ENCODE measurements at regions not wholly inside any gene's neighbourhood (a gene's known extent, or its start where the extent isn't known, plus 50 kb on each side); places are given as distances from the start of the nearest gene placed in this dataset.

GRCh38 chr12:103100257-103100831 lies 142.9 kb downstream of the ASCL1 start:
- no peak for ATAC-seq

- ATAC-seq: no peak
Measured at GRCh38 chr12:103102225-103102744, 144.8 kb downstream of the ASCL1 start.

- no peak for ATAC-seq
Measured at GRCh38 chr12:103105971-103106597, 148.6 kb downstream of the ASCL1 start.

DNA sequence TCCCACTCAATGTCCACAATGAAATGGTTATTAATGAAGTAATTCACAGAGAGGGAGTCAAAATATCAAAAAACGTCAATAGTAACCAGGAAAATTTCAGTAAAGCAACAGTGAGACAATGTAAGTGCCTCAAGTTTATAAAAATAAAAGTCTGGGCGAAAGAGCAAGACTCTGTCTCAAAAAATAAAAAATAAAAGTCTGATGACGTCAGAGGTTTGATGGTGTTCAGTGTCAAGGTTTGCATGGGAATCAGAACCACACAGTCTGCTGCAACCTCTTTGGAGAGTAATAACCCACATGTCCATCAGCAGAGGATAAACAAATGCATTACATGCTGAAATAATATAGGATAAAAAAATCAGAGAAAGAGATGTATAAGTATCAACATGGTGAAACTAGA lies 152.4 kb downstream of the ASCL1 start:
- ATAC-seq: no peak

GRCh38 chr12:103114296-103115055 lies 157.0 kb downstream of the ASCL1 start:
- ATAC-seq: no peak

DNA sequence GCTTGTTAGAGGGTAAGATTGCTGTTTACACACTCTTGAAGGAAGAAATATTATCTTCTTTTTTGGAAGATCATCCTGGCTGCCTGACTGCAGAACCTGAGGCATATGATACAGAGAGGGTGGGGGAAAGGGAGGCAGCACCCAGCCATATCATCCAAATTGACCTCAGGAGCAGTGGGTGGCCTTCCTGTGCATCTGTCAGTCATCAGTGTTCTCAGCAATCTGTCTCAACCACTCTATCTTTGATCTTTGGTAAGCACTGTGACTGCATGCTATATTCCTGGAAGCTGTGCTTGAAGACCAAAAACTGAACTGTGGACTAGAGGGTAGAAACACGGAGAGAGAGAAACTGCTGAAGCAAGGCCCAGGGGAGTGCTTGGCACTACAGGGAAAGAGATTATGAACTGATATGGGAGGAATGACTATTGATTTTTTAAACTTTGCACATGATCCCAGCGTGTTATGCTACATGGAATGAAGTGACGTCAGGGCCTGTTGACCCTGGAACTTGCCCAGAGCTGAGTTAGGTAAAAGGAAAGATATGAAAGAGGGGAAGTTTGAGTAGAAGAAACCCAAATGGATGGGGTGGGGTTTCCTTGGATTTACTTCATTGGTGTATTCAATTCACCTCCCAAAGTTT lies 171.5 kb downstream of the ASCL1 start:
- ATAC-seq: no peak

GRCh38 chr12:103130564-103130963 lies 173.1 kb downstream of the ASCL1 start:
- ATAC-seq: no peak

- ATAC-seq: no peak
Measured at GRCh38 chr12:103138538-103138937, 181.1 kb downstream of the ASCL1 start.

DNA sequence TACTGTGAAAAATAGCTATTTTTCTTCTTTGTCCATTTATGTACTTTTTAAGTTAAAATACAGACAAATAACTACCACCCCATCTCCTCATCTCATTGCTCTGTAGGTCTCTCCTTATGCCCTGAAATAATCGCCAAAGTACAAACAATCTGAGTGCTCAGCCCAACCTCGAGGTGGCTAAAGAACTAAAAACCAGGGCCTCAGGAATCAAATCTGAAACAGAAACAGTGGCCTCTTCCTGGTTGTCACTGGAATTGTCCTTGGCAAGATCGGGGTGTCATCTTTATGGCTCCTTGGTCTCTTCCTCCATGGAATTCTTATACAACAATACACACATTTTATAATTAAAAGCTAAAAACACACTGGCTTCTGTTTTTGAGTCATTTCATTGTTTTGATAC lies 182.4 kb downstream of the ASCL1 start:
- no peak for ATAC-seq

DNA sequence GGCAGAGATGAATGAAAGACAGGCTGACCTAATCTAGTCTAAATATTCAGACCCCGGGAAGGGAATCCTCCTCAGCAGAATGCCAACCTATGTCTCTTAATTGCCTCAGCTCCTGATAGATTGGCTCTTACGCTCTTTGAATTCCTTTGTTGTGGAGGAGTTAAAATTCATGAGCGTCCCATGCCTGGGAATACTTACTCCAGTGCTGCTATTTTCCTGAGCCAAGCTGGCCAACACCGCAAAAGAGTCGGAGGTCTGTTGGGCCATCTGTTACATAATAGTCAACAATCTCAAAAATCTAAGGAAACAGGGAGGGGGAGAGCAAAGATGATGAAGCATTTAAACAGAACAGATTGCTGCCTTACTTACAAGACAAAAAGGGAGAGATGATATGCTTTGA lies 182.8 kb downstream of the ASCL1 start:
- no peak for ATAC-seq

DNA sequence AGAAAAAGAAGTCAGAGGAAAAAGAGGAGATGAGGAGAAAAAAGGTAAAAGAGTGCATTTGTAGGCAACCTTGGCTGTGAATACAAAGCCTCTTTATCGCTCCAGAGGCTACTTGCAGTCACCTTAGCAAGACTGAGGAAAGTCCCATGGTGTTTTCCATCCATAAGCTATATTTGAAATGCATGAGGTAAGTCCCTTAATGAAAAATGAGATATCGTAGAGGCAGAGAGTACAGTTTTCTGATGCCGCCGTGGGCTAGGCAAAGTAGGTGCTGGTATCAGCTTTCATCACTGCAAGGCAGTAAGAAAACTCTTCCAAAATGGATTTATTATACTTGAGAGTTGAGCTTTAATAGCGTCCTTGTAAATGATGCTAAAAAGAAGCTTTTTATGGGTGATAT lies 186.8 kb downstream of the ASCL1 start:
- no peak for ATAC-seq

DNA sequence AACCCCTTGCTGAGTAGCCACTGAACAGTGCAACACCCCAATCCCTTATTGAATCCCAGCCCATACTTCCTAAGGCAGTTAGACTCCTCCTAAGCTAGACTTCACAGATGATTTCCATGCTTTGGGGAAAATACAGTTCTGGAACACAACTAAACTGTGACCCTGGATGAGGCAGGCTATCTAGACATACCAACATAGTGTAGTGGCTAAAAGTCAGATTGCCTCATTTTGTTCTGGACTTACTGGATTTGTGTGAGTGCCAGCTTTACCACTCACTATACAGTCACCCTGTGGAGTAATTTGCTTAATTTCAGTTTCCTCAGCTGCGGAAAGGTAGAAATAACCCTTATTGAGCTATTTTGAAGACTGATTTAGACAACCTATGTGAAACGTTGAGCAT lies 203.1 kb downstream of the ASCL1 start:
- no peak for ATAC-seq

- ATAC-seq: no peak
Measured at GRCh38 chr12:103161582-103162362, 204.3 kb downstream of the ASCL1 start.

DNA sequence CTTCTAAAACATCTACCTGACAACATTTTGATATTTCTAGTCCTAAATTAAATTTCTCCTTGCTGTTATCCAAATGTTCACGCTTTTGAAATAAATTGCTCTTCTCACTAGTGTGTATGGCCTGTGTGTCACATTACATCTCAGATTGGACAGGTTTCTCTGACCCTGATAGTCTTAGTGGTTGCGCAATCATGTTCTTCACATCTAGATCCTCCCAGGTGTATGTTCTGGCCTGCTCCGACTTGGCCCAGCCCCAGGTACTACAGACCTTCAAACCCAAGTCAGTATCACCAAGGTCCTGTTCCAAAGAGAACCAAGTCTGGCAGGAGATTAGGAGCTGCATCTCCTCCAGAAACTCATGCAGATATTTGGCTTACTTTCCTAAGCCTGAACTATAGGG lies 209.5 kb downstream of the ASCL1 start:
- no peak for ATAC-seq

GRCh38 chr12:103172447-103173112 lies 215.1 kb downstream of the ASCL1 start:
- no peak for ATAC-seq

DNA sequence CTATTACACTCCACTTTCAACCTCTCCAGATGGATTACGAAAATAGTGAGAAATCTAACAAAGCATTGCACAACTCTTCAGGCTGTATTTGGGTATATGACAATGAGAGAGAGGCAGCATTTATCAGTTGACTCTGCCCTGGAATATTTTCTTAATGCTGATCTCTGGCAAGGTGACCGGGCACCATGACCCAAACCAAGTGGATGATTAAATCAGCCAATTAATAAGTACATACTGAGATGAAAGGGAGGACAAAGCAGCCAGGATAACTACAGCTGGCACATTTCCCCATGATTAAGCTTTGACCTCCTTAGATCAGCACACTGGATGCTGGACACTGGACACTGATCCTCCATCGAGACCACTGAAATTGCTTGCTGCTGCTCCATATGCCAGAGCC lies 218.2 kb downstream of the ASCL1 start:
- no peak for ATAC-seq

GRCh38 chr12:103177639-103178255 lies 220.3 kb downstream of the ASCL1 start:
- no peak for ATAC-seq

GRCh38 chr12:103178366-103179080 lies 221.0 kb downstream of the ASCL1 start:
- no peak for ATAC-seq

DNA sequence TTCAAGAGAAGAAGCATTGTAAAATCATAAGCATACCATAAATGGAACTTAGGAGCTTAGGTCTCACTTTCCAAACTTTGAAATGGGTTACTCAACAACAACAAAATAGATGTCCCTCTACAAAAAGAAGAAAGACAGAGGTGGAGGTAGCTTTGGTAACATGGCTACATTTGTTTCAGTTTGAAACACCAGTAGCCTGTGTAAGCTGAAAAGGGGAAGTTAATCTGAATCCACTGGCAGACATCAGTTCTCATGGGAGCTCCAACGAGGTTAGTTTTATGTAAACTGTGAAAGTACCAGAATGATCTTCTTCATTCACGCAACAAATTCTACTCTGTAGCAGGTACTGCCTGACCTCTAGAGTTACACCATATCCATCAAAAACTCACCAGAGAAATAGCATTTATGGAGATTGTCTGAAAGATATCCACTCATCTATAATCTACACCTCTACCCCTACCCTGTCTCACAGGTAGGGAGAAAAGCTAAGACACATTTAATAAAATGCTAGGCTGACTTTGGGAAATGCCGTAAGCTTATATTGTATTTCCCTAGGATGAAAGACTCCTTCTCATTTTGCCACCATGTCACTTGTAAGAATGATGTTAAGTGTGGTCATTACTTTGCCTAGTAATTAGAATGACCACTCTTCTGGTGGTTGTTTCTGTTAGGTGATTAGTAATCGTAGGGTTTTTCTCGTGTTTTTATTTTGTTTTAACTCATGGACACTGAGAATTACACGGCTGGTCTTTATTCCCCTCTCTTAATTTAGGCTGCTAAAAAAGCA lies 224.1 kb downstream of the ASCL1 start:
- no peak for ATAC-seq

DNA sequence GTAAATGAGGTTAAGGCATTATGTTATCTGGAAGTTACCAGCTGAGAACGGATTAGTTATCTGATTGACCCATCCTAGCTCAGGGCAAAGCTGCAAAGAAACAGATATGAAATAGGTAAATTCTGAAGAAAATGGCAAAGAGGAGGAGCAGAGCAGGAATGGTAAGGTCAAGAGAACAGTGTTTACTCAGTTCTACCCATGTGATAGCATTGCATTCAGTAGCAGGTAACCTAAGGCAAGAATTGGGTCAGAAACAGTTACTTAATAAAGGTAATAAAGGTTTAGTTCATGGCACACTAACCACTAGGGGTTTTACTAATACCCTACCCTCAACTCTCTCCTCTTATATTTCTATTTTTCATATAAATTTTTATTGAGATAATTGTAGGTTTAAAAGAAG lies 224.8 kb downstream of the ASCL1 start:
- no peak for ATAC-seq
